ENCODE measurements at regions not wholly inside any gene's neighbourhood (a gene's known extent, or its start where the extent isn't known, plus 50 kb on each side); places are given as distances from the start of the nearest gene placed in this dataset.
"Not testable (repeated sequence)": the region's sequence is repeated elsewhere in the genome, so short reads cannot be mapped to it uniquely, and the experiment has no call there.

- no peak overlapping the region for H3K4me3 ChIP-seq (ENCODE audit: low read depth, low read length)
- TF ChIP-seq, protein P1, sequence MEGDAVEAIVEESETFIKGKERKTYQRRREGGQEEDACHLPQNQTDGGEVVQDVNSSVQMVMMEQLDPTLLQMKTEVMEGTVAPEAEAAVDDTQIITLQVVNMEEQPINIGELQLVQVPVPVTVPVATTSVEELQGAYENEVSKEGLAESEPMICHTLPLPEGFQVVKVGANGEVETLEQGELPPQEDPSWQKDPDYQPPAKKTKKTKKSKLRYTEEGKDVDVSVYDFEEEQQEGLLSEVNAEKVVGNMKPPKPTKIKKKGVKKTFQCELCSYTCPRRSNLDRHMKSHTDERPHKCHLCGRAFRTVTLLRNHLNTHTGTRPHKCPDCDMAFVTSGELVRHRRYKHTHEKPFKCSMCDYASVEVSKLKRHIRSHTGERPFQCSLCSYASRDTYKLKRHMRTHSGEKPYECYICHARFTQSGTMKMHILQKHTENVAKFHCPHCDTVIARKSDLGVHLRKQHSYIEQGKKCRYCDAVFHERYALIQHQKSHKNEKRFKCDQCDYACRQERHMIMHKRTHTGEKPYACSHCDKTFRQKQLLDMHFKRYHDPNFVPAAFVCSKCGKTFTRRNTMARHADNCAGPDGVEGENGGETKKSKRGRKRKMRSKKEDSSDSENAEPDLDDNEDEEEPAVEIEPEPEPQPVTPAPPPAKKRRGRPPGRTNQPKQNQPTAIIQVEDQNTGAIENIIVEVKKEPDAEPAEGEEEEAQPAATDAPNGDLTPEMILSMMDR (IDR thresholded peaks at IDR 0.05; ENCODE audit: insufficient read depth, low read length) = no peak
Measured at GRCh38 chr13:90732049-90732448, 615.4 kb upstream of the MIR17HG start.

GRCh38 chr13:90734497-90734896, 613.0 kb upstream of the MIR17HG start:
- not testable (repeated sequence) for H3K4me3 ChIP-seq (ENCODE audit: low read depth, low read length); DNase-seq (ENCODE audit: low read depth)

More at GRCh38 chr13:90732049-90732448, 615.4 kb upstream of the MIR17HG start:
- no peak for DNase-seq (ENCODE audit: low read depth)

DNA sequence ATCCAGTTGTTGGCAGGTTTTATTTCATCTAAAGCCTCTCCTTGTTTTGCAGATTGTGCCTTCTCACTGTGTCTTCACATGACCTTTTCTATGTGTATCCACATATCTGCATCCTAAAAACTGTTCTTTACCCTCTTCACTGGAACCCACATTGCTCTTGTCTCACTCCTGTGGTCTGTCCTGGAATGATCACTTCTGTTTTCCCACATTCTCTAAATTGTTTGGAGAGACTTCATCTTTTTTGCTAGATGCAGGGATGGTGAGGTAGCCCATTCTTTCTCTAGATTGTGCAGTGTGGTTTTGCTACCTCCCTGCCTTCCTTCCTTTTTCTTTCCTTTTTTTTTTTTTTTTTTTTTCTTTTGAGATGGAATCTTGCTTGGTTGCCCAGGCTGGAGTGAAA, 608.6 kb upstream of the MIR17HG start:
- DNase-seq (ENCODE audit: low read depth) = no peak
- TF ChIP-seq, protein P1 (IDR thresholded peaks at IDR 0.05; ENCODE audit: insufficient read depth, low read length) = no peak
- no peak overlapping the region for H3K4me3 ChIP-seq (ENCODE audit: low read depth, low read length)

- no peak overlapping the region for H3K4me3 ChIP-seq (ENCODE audit: low read depth, low read length)
- no peak for DNase-seq (ENCODE audit: low read depth)
- TF ChIP-seq, protein P1 (IDR thresholded peaks at IDR 0.05; ENCODE audit: insufficient read depth, low read length) = no peak
Measured at GRCh38 chr13:90740099-90740498, 607.4 kb upstream of the MIR17HG start.

DNA sequence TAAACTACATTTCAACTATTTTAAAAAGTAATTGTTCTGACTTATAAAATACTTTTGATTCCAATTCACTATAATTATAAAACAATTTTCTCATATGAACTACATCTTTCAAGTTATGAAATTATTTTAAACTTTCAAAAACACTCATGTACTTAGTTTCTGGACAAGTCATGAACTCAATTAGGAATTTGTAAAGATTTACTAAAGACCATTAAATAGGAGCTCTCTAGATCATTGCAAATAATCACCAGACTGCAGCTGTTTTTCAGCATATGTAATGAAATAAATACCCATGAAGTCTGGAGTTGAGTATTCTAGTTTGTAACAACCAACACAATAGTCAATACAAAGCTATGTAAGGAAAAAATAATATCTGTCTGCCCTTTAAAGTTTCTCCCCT, 605.1 kb upstream of the MIR17HG start:
- H3K4me3 ChIP-seq (ENCODE audit: low read depth, low read length) = no peak overlapping the region
- DNase-seq (ENCODE audit: low read depth) = no peak
- TF ChIP-seq, protein P1 (IDR thresholded peaks at IDR 0.05; ENCODE audit: insufficient read depth, low read length) = no peak

DNA sequence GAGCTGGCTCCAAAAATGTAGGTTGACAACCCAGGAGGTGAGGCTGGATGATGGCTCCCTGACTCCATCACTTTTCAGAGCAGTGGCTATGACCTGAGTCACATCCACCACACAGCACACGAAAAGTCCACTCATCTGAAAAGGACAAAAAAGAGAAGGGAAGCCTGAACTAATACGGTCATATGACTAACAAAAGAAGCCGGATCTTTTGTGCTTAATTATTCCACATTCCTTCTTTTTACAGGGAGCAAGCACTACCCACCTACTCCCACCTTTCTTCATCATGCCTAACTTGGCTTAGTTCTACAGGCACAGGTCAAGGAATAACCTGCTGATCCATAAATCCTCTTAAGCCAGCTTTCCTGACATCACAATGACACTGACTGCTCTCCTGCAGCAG, 601.3 kb upstream of the MIR17HG start:
- TF ChIP-seq, protein P1 (IDR thresholded peaks at IDR 0.05; ENCODE audit: insufficient read depth, low read length) = no peak
- no peak overlapping the region for H3K4me3 ChIP-seq (ENCODE audit: low read depth, low read length)
- DNase-seq (ENCODE audit: low read depth) = no peak

DNA sequence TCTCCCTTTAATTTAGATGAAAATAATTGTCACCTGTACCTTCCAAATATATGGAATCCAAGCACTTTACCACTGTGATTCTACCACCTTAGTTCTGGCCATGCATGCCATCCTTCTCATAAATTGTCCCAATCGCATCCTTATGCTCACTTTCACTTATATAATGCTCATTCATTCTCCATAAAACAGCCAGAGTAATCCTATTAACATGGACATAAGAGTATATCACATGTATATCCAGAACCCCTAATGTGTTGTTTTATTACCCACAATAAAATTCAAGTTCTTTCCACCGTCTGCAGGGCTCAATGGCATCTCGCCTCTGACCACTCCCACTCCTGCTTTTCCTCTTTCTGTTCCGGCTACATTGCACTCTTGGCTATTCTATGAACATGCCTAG, 597.5 kb upstream of the MIR17HG start:
- TF ChIP-seq, protein P1 (IDR thresholded peaks at IDR 0.05; ENCODE audit: insufficient read depth, low read length) = no peak
- no peak for DNase-seq (ENCODE audit: low read depth)
- no peak overlapping the region for H3K4me3 ChIP-seq (ENCODE audit: low read depth, low read length)
